GM10248 (cell line): ENCODE measurements at regions not wholly inside any gene's neighbourhood (a gene's known extent, or its start where the extent isn't known, plus 50 kb on each side); places are given as distances from the start of the nearest gene placed in this dataset.

Source experiments
- CTCF ChIA-PET: fragments of 300-600 bp; sonication (Branson Sonifier 250); formaldehyde crosslinking; extraction: SDS; loops from one replicate; lab custom pipeline; 2021; ENCODE audit warnings: antibody characterized with exemption; lab: Yijun Ruan, JAX
- POLR2A ChIA-PET: fragments of 350-650 bp; sonication (Branson Sonifier 250); formaldehyde crosslinking; extraction: SDS; loops from one replicate; lab custom pipeline; 2020; ENCODE audit warnings: antibody characterized with exemption; lab: Yijun Ruan, JAX
- DNase-seq: peaks from one replicate; pipeline ENCODE4 v3.0.0; 2012; ENCODE audit errors: extremely low spot score
- TF ChIP-seq, protein P1 (sequence below): IDR thresholded peaks from 2 replicates; pipeline ENCODE4 v1.5.1; 2012; ENCODE audit warnings: mild to moderate bottlenecking, low read depth; ENCODE audit errors: extremely low read depth, missing control alignments, control extremely low read depth

DNA sequence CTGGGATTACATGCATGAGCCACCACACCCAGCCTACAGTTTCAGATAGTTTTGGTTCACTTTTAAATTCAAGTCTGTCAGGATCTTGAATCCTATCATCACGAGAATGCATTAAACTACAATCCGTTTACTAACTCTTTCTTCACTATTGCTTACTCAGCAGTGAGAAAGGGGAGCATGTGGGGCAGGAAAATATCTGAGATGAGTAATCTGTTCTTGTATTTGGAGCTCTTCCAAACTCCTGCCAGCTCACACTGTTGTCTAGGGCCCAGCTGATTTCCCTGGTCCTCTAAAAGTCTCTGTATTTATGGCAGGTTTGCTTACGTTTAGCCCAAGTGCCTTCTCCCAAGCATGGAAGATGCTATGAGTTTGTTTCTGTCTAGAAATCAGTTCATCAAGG lies 152.2 kb downstream of the FGF18 start:
- DNase-seq: no peak
- CTCF ChIA-PET: interaction anchor here (1.2 kb wide), 1 partner anchor 15 kb away, joined by 4 read pairs; no protein-coding TSS in a partner anchor

DNA sequence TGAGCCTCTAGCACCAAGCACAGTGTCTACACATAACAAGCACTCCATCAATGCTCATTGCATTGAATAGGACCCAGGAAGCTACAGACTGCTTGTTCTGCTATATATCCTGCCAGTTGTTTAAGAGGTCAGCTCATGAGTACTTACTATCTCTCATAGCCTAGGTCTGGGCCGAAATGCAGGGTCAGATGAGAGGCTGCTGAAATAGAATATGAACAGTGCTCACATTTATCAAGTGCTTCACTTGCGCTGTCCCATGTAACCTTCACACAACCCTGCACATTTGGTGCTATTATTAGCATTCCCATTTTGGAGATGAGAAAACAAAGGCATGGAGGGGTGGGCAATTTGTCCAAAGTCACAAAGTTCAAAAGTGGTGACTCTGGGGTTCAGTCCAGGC lies 153.6 kb downstream of the FGF18 start:
- TF ChIP-seq, protein P1, sequence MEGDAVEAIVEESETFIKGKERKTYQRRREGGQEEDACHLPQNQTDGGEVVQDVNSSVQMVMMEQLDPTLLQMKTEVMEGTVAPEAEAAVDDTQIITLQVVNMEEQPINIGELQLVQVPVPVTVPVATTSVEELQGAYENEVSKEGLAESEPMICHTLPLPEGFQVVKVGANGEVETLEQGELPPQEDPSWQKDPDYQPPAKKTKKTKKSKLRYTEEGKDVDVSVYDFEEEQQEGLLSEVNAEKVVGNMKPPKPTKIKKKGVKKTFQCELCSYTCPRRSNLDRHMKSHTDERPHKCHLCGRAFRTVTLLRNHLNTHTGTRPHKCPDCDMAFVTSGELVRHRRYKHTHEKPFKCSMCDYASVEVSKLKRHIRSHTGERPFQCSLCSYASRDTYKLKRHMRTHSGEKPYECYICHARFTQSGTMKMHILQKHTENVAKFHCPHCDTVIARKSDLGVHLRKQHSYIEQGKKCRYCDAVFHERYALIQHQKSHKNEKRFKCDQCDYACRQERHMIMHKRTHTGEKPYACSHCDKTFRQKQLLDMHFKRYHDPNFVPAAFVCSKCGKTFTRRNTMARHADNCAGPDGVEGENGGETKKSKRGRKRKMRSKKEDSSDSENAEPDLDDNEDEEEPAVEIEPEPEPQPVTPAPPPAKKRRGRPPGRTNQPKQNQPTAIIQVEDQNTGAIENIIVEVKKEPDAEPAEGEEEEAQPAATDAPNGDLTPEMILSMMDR: no peak
- ChIA-PET POLR2A (no interaction called here), CTCF (interaction anchor here (1.2 kb wide), 1 partner anchor 14 kb away, joined by 4 read pairs; no protein-coding TSS in a partner anchor)
- DNase-seq: no peak

More for the DNA sequence above, 152.2 kb downstream of the FGF18 start:
- TF ChIP-seq, protein P1: no peak
- POLR2A ChIA-PET: no interaction called here

DNA sequence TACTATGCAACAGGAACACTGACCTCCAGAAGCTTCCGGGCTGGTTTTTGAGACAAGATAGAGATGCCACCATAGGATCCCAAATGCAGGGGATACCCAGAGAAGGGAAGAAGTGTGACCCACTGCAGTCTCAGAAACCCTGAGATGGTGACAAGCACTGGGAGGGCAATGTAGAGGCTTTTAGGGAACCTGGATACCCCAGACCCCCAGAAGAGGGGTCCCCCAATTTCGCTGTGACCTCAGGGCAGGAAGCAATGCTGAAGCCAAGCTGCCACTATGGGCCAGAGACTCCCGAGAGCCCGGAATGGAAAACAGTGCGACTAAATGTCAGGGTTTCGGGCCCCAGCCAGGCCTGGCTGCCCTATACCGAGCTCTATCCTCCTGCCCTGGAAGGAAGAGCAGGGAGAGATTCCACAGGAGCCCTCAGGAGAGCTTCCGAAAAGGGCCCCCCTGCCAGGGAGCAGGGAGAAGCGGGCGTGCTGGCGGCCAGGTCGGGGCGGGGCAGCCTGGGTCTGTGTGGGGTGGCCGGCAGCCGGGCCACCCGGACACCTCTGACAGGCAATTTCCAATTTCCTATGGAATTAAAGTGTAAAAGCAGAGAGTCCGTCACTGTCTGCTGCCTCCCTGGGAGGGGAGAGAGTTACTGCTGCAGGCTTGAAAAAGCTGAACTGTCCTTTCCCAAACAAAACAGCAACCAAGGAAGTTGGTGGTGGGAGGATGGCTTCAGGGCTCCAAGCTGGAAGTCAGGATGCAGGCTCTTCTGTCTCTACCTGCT lies 154.2 kb downstream of the FGF18 start:
- no peak for DNase-seq
- POLR2A ChIA-PET: no interaction called here
- TF ChIP-seq, protein P1: no peak
- CTCF ChIA-PET: interaction anchor here (1.2 kb wide), 1 partner anchor 9 kb away, joined by 4 read pairs; no protein-coding TSS in a partner anchor

DNA sequence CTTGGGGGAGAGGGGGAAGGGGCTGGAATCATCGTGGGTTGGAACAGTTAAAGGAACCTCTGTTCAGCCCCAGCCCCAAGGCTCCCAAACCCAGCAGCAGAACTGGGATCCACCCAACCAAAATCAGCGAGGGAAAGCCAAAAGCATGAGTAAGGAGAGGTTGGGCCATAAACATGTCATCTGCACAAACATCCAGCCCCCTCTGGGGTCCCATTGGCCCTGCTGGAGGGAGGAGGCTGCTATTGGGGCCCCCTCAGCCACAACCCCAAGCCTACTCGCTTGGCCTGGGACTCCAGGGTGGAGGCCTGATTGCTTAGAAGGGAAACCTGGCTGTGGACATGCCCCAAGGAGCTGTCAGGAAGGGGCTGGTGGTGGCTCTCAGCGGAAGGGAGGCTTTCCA lies 154.9 kb downstream of the FGF18 start:
- TF ChIP-seq, protein P1: no peak
- no peak for DNase-seq
- POLR2A ChIA-PET: no interaction called here
- CTCF ChIA-PET: interaction anchor here (1.2 kb wide), 1 partner anchor 8 kb away, joined by 4 read pairs; no protein-coding TSS in a partner anchor

DNA sequence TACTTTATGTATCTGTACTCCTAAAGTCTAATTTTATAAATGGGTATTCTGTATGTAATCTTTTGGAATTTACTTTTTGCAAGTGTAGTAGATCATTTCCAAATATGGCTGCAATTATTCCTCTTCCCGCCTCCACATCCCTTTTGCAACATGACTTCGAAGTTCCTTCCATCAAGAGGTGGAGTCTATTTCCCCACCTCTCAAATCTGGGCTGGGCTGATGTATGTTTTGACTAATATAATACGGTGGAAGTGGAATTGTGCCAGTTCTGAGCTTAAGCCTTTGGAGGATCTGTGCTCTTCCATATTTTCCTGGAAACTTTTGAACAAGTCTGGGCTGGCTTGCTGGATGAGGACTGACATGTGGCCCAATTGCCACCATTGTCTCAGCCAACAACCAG lies 155.9 kb downstream of the FGF18 start:
- POLR2A ChIA-PET: no interaction called here
- TF ChIP-seq, protein P1: no peak
- no peak for DNase-seq
- CTCF ChIA-PET: interaction anchor here (1.4 kb wide), 1 partner anchor 24 kb away, joined by 3 read pairs; no protein-coding TSS in a partner anchor

DNA sequence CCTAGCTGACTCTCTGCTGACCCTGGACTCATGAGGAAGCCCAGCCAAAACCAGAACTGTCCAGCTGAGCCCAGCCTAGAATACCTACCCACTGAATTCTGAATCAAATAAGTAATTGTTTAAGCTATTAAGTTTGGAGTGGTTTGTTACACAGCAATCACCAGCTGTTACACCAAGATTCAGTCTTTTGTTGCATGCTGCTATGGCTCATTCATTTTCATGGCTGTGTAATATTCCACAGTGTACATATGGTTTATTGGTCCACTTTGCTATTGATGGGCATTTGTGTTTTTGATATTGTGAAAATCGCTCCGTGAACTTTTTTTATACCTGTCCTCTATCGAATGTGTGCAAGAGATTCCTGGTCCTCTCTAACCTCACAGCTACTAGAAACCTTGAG lies 156.4 kb downstream of the FGF18 start:
- ChIA-PET POLR2A (no interaction called here), CTCF (interaction anchor here (1.4 kb wide), 1 partner anchor 25 kb away, joined by 3 read pairs; no protein-coding TSS in a partner anchor)
- TF ChIP-seq, protein P1: no peak
- DNase-seq: no peak
